RWPE1 (cell line): ENCODE measurements at regions not wholly inside any gene's neighbourhood (a gene's known extent, or its start where the extent isn't known, plus 50 kb on each side); places are given as distances from the start of the nearest gene placed in this dataset.
"Not testable (repeated sequence)": the region's sequence is repeated elsewhere in the genome, so short reads cannot be mapped to it uniquely, and the experiment has no call there.

ENCODE experiments used
- CTCF ChIA-PET: fragments of 350-600 bp; sonication (Branson Sonifier 250); formaldehyde crosslinking; extraction: SDS; loops from one replicate; lab custom pipeline; 2021; lab: Yijun Ruan, JAX
- POLR2A ChIA-PET: fragments of 400-600 bp; formaldehyde crosslinking; extraction: SDS; loops from one replicate; lab custom pipeline; 2020; ENCODE audit warnings: antibody characterized with exemption; ENCODE audit not compliant: low non-redundant PET; lab: Yijun Ruan, JAX
- DNase-seq: peaks from one replicate; pipeline ENCODE4 v3.0.0; 2012; ENCODE audit warnings: low spot score
- H3K27ac ChIP-seq: fragments of 450-650 bp; 2 replicates; pipeline ENCODE4 v1.5.1; 2017
- CTCF ChIP-seq: fragments of 450-650 bp; conservative IDR thresholded peaks from 2 replicates; pipeline ENCODE4 v1.5.1; 2017; ENCODE audit warnings: low read depth, mild to moderate bottlenecking

- CTCF ChIA-PET = no interaction called here
- POLR2A ChIA-PET = no interaction called here
- TF ChIP-seq CTCF = no peak
- H3K27ac ChIP-seq = no peak overlapping the region
- DNase-seq = no peak
Observed at GRCh38 chr12:38161123-38162000, 155.2 kb upstream of the ALG10B start.

GRCh38 chr12:38162013-38162412, 154.6 kb upstream of the ALG10B start:
- no peak overlapping the region for H3K27ac ChIP-seq
- no peak for TF ChIP-seq CTCF
- CTCF ChIA-PET = no interaction called here
- POLR2A ChIA-PET = no interaction called here
- no peak for DNase-seq

GRCh38 chr12:38162708-38163441, 153.7 kb upstream of the ALG10B start:
- no peak for DNase-seq
- ChIA-PET CTCF (no interaction called here), POLR2A (no interaction called here)
- no peak for TF ChIP-seq CTCF
- no peak overlapping the region for H3K27ac ChIP-seq

- no peak overlapping the region for H3K27ac ChIP-seq
- DNase-seq = no peak
- ChIA-PET POLR2A (no interaction called here), CTCF (no interaction called here)
- no peak for TF ChIP-seq CTCF
Observed at GRCh38 chr12:38163442-38163801, 153.2 kb upstream of the ALG10B start.

GRCh38 chr12:38166225-38166624, 150.3 kb upstream of the ALG10B start:
- no peak overlapping the region for H3K27ac ChIP-seq
- ChIA-PET CTCF (no interaction called here), POLR2A (no interaction called here)
- DNase-seq = no peak
- no peak for TF ChIP-seq CTCF

GRCh38 chr12:38175538-38175937, 141.0 kb upstream of the ALG10B start:
- peak; percentile 3 for DNase-seq
- ChIA-PET POLR2A (no interaction called here), CTCF (no interaction called here)
- no peak for TF ChIP-seq CTCF
- no peak overlapping the region for H3K27ac ChIP-seq

GRCh38 chr12:38183617-38184016, 133.0 kb upstream of the ALG10B start:
- DNase-seq, POLR2A ChIA-PET, CTCF ChIA-PET, H3K27ac ChIP-seq: not testable (repeated sequence)

GRCh38 chr12:38197286-38197685, 119.3 kb upstream of the ALG10B start:
- POLR2A ChIA-PET, CTCF ChIA-PET, DNase-seq, H3K27ac ChIP-seq: not testable (repeated sequence)
